Caco-2 (cell line): ENCODE measurements at regions not wholly inside any gene's neighbourhood (a gene's known extent, or its start where the extent isn't known, plus 50 kb on each side); places are given as distances from the start of the nearest gene placed in this dataset.

ENCODE experiments used
- BruUV-seq: library from RNA; stranded (reverse); fragments of 400-500 nt; replicated peaks from 2 replicates; lab custom pipeline; 2021; lab: Mats Ljungman, UMichigan
- CTCF ChIA-PET: fragments of 300-600 bp; sonication (Branson Sonifier 250); formaldehyde crosslinking; loops from one replicate; lab custom pipeline; 2022; ENCODE audit warnings: antibody characterized with exemption; lab: Charles Lee
- POLR2A ChIA-PET: fragments of 300-600 bp; sonication (Branson Sonifier 250); formaldehyde crosslinking; loops from one replicate; lab custom pipeline; 2022; ENCODE audit warnings: antibody characterized with exemption; lab: Charles Lee
- DNase-seq, 2 experiments: peaks; one replicate each; pipeline versions ENCODE4 v3.0.0 to v3.0.0-alpha.2; 2020 to 2022
- H3K27me3 ChIP-seq: replicated peaks from 2 replicates; pipeline ENCODE4 v1.6.0; 2011; ENCODE audit warnings: low read length; ENCODE audit not compliant: control insufficient read depth, insufficient read depth
- H3K36me3 ChIP-seq: 2 replicates; pipeline ENCODE4 v1.5.1; 2011; ENCODE audit warnings: low read length; ENCODE audit not compliant: control insufficient read depth, insufficient read depth
- H3K4me1 ChIP-seq: fragments of 250-450 bp; sonication (Bioruptor Pico); 2 replicates; pipeline ENCODE4 v1.5.1; 2020; ENCODE audit warnings: mild to moderate bottlenecking
- H3K4me3 ChIP-seq: 2 replicates; pipeline ENCODE4 v1.5.1; 2011; ENCODE audit warnings: low read depth, mild to moderate bottlenecking, control low read depth, low read length
- H3K9me3 ChIP-seq: fragments of 250-450 bp; sonication (Bioruptor Pico); 2 replicates; pipeline ENCODE4 v1.5.1; 2020; ENCODE audit warnings: mild to moderate bottlenecking, moderate library complexity
- H3K27ac Mint-ChIP-seq: one replicate; pipeline ENCODE4 v1.8.0; 2022; ENCODE audit warnings: mixed read lengths; ENCODE audit not compliant: unreplicated experiment
- H3K27me3 Mint-ChIP-seq: one replicate; pipeline ENCODE4 v1.8.0; 2022; ENCODE audit warnings: mixed read lengths; ENCODE audit not compliant: insufficient read depth, unreplicated experiment
- H3K36me3 Mint-ChIP-seq: one replicate; pipeline ENCODE4 v1.8.0; 2022; ENCODE audit warnings: mild to moderate bottlenecking, mixed read lengths; ENCODE audit not compliant: insufficient read depth, unreplicated experiment
- H3K4me1 Mint-ChIP-seq: one replicate; pipeline ENCODE4 v1.8.0; 2022; ENCODE audit warnings: low read depth, mixed read lengths; ENCODE audit not compliant: unreplicated experiment
- H3K4me3 Mint-ChIP-seq: one replicate; pipeline ENCODE4 v1.8.0; 2022; ENCODE audit warnings: mild to moderate bottlenecking, moderate library complexity, mixed read lengths; ENCODE audit not compliant: unreplicated experiment
- H3K9me3 Mint-ChIP-seq: one replicate; pipeline ENCODE4 v1.8.0; 2022; ENCODE audit warnings: mixed read lengths; ENCODE audit not compliant: unreplicated experiment
- intact Hi-C: fragments of 100-400 bp; cut with micrococcal nuclease; formaldehyde crosslinking; loops from one replicate; pipeline ENCODE4 v1.10.0; 2022; ENCODE audit not compliant: unreplicated experiment
- TF ChIP-seq, protein P1 (sequence below), 2 experiments: fragments of 200-600 bp in 1 of 2; IDR thresholded peaks; 1 replicate in 1 of 2; 2 replicates in 1 of 2; pipeline versions ENCODE4 v1.5.1 to v1.8.0; 2011 to 2022; ENCODE audit warnings: antibody characterized with exemption in 1 of 2, control low read depth in 1 of 2, inconsistent platforms in 1 of 2, low read depth in 1 of 2, low read length in 1 of 2, mild to moderate bottlenecking in 1 of 2, moderate library complexity in 1 of 2; ENCODE audit not compliant: insufficient read depth in 1 of 2, severe bottlenecking in 1 of 2, unreplicated experiment in 1 of 2

GRCh38 chr17:77055453-77055852 lies 85.3 kb upstream of the SEC14L1 start:
- CTCF ChIA-PET, result interaction anchor here (1.3 to 2.1 kb wide), 3 partner anchors 10 to 243 kb away, joined by 4 to 56 read pairs (median 17); no protein-coding TSS in a partner anchor
- no peaks in the 10 kb centered on the region; the same call in 1 of the 2 replicates for H3K27me3 ChIP-seq
- DNase-seq, result no peak
- H3K4me1 Mint-ChIP-seq, result no peaks in the 10 kb centered on the region
- H3K4me1 ChIP-seq, result no peaks in the 10 kb centered on the region
- intact Hi-C loops, result loop anchor here (5.0 kb wide), 1 partner anchor 43 kb away; no protein-coding TSS in a partner anchor
- H3K36me3 ChIP-seq, result no peaks in the 10 kb centered on the region
- TF ChIP-seq, protein P1, sequence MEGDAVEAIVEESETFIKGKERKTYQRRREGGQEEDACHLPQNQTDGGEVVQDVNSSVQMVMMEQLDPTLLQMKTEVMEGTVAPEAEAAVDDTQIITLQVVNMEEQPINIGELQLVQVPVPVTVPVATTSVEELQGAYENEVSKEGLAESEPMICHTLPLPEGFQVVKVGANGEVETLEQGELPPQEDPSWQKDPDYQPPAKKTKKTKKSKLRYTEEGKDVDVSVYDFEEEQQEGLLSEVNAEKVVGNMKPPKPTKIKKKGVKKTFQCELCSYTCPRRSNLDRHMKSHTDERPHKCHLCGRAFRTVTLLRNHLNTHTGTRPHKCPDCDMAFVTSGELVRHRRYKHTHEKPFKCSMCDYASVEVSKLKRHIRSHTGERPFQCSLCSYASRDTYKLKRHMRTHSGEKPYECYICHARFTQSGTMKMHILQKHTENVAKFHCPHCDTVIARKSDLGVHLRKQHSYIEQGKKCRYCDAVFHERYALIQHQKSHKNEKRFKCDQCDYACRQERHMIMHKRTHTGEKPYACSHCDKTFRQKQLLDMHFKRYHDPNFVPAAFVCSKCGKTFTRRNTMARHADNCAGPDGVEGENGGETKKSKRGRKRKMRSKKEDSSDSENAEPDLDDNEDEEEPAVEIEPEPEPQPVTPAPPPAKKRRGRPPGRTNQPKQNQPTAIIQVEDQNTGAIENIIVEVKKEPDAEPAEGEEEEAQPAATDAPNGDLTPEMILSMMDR (IDR thresholded peaks at IDR 0.05; ENCODE audit: insufficient read depth in 1 of 2, low read depth in 1 of 2, low read length in 1 of 2, severe bottlenecking in 1 of 2, unreplicated experiment in 1 of 2), result no peak
- BruUV-seq, result no TSS peak
- no peak overlapping the region for H3K4me3 Mint-ChIP-seq
- H3K27me3 Mint-ChIP-seq, result no peaks in the 10 kb centered on the region
- no peak overlapping the region for H3K27ac Mint-ChIP-seq
- no peak overlapping the region for H3K4me3 ChIP-seq
- H3K9me3 ChIP-seq, result no peaks in the 10 kb centered on the region
- H3K36me3 Mint-ChIP-seq, result no peaks in the 10 kb centered on the region
- no peaks in the 10 kb centered on the region for H3K9me3 Mint-ChIP-seq
- POLR2A ChIA-PET, result no interaction called here

- Histone ChIP-seq H3K4me1 (no peaks in the 10 kb centered on the region), H3K9me3 (no peaks in the 10 kb centered on the region), H3K36me3 (no peaks in the 10 kb centered on the region), H3K27me3 (no peaks in the 10 kb centered on the region; the same call in 1 of the 2 replicates), H3K4me3 (no peak overlapping the region)
- H3K36me3 Mint-ChIP-seq, result no peaks in the 10 kb centered on the region
- H3K27ac Mint-ChIP-seq, result no peak overlapping the region
- no peaks in the 10 kb centered on the region for H3K4me1 Mint-ChIP-seq
- H3K4me3 Mint-ChIP-seq, result no peak overlapping the region
- TF ChIP-seq, protein P1 (IDR thresholded peaks at IDR 0.05; ENCODE audit: insufficient read depth in 1 of 2, low read depth in 1 of 2, low read length in 1 of 2, severe bottlenecking in 1 of 2, unreplicated experiment in 1 of 2), result no peak
- intact Hi-C loops, result loop anchor here (5.0 kb wide), 1 partner anchor 46 kb away; no protein-coding TSS in a partner anchor
- ChIA-PET CTCF (interaction anchor here (1.5 kb wide), 1 partner anchor 190 kb away, joined by 4 read pairs; the partner anchor contains the start of gene MGAT5B), POLR2A (no interaction called here)
- no peaks in the 10 kb centered on the region for H3K27me3 Mint-ChIP-seq
- no TSS peak for BruUV-seq
- no peaks in the 10 kb centered on the region for H3K9me3 Mint-ChIP-seq
- no peak for DNase-seq
Observed at GRCh38 chr17:77058016-77058415, 82.8 kb upstream of the SEC14L1 start.

- TF ChIP-seq, protein P1 (IDR thresholded peaks at IDR 0.05; ENCODE audit: insufficient read depth in 1 of 2, low read depth in 1 of 2, low read length in 1 of 2, severe bottlenecking in 1 of 2, unreplicated experiment in 1 of 2), result no peak
- intact Hi-C loops, result no loop called here
- H3K4me3 ChIP-seq, result no peak overlapping the region
- no peaks in the 10 kb centered on the region for H3K36me3 ChIP-seq
- ChIA-PET POLR2A (no interaction called here), CTCF (no interaction called here)
- BruUV-seq, result no TSS peak
- H3K9me3 Mint-ChIP-seq, result no peaks in the 10 kb centered on the region
- H3K27me3 Mint-ChIP-seq, result no peaks in the 10 kb centered on the region
- H3K4me3 Mint-ChIP-seq, result no peak overlapping the region
- H3K4me1 Mint-ChIP-seq, result peaks cover 3% of the 10 kb centered on the region
- H3K9me3 ChIP-seq, result no peaks in the 10 kb centered on the region
- H3K36me3 Mint-ChIP-seq, result no peaks in the 10 kb centered on the region
- H3K27ac Mint-ChIP-seq, result no peak overlapping the region
- DNase-seq, result no peak
- H3K4me1 ChIP-seq, result no peaks in the 10 kb centered on the region
- no peaks in the 10 kb centered on the region; the same call in 1 of the 2 replicates for H3K27me3 ChIP-seq
Observed at GRCh38 chr17:77061669-77062068, 79.1 kb upstream of the SEC14L1 start.
